GM19023 (cell line): ENCODE measurements at regions not wholly inside any gene's neighbourhood (a gene's known extent, or its start where the extent isn't known, plus 50 kb on each side); places are given as distances from the start of the nearest gene placed in this dataset.
"Not testable (repeated sequence)": the region's sequence is repeated elsewhere in the genome, so short reads cannot be mapped to it uniquely, and the experiment has no call there.

Source experiments
- ATAC-seq: cut with Tn5 transposase; IDR thresholded peaks from one replicate; pipeline ENCODE4 v1.9.1; 2021; ENCODE audit warnings: mild to moderate bottlenecking, moderate library complexity; ENCODE audit not compliant: unreplicated experiment

- not testable (repeated sequence) for ATAC-seq
Measured at GRCh38 chr5:1982561-1982960, 99.8 kb upstream of the IRX4 start.

GRCh38 chr5:1975898-1976765, 93.4 kb upstream of the IRX4 start:
- ATAC-seq = no peak

GRCh38 chr5:1975406-1975715, 92.6 kb upstream of the IRX4 start:
- ATAC-seq = no peak

GRCh38 chr5:1974501-1975405, 92.0 kb upstream of the IRX4 start:
- no peak for ATAC-seq

- ATAC-seq = no peak
Measured at GRCh38 chr5:1974081-1974480, 91.4 kb upstream of the IRX4 start.

- no peak for ATAC-seq
Measured at GRCh38 chr5:1973391-1974013, 90.8 kb upstream of the IRX4 start.

GRCh38 chr5:1971944-1972343, 89.2 kb upstream of the IRX4 start:
- no peak for ATAC-seq

- ATAC-seq = no peak
Measured at GRCh38 chr5:1967736-1968135, 85.0 kb upstream of the IRX4 start.

GRCh38 chr5:1966461-1966860, 83.7 kb upstream of the IRX4 start:
- ATAC-seq = no peak

GRCh38 chr5:1965925-1966324, 83.2 kb upstream of the IRX4 start:
- ATAC-seq = no peak

- no peak for ATAC-seq
Measured at GRCh38 chr5:1963941-1964451, 81.3 kb upstream of the IRX4 start.

- ATAC-seq = no peak
Measured at GRCh38 chr5:1963358-1963757, 80.6 kb upstream of the IRX4 start.

- ATAC-seq = no peak
Measured at GRCh38 chr5:1962619-1963355, 80.1 kb upstream of the IRX4 start.

GRCh38 chr5:1961952-1962595, 79.3 kb upstream of the IRX4 start:
- ATAC-seq = no peak

- no peak for ATAC-seq
Measured at GRCh38 chr5:1961304-1961946, 78.7 kb upstream of the IRX4 start.

- ATAC-seq = no peak
Measured at GRCh38 chr5:1960595-1961303, 78.0 kb upstream of the IRX4 start.

- ATAC-seq = no peak
Measured at GRCh38 chr5:1959725-1960581, 77.2 kb upstream of the IRX4 start.

GRCh38 chr5:1959231-1959630, 76.5 kb upstream of the IRX4 start:
- no peak for ATAC-seq
